K562 (cell line): ENCODE measurements at regions not wholly inside any gene's neighbourhood (a gene's known extent, or its start where the extent isn't known, plus 50 kb on each side); places are given as distances from the start of the nearest gene placed in this dataset.

ENCODE experiments used
- ATAC-seq: fragments of 200-7000 bp; cut with Tn5 transposase; 3 replicates; pipeline ENCODE4 v1.9.1; 2020; ENCODE audit warnings: moderate library complexity
- BruUV-seq: library from RNA; stranded (reverse); fragments of 400-500 nt; replicated peaks from 2 replicates; lab custom pipeline; 2021; lab: Mats Ljungman, UMichigan
- CTCF ChIA-PET: fragments of 300-600 bp; formaldehyde crosslinking; extraction: SDS; loops from one replicate; lab custom pipeline; 2021; ENCODE audit warnings: low intra/inter-chr PET ratio; lab: Yijun Ruan, JAX
- POLR2A ChIA-PET: fragments of 300-600, 350-650 bp; sonication (Branson Sonifier 250); formaldehyde crosslinking; extraction: SDS; loops from one replicate; lab custom pipeline; 2021; ENCODE audit warnings: antibody characterized with exemption, inconsistent platforms; lab: Yijun Ruan, JAX
- DNase-seq, 4 experiments: peaks; one replicate each; pipeline versions ENCODE4 v3.0.0 to v3.0.0-alpha.2; 2011 to 2018; ENCODE audit warnings: low spot score in 3 of 4, mixed read lengths in 3 of 4; ENCODE audit errors: extremely low read depth in 1 of 4
- FAIRE-seq: peaks from 2 replicates; lab custom pipeline; 2011; peaks lifted over from hg19 to GRCh38; lab: Jason Lieb, UNC
- H2AFZ ChIP-seq: 2 replicates; pipeline ENCODE4 v1.6.0; 2011; ENCODE audit warnings: low read depth, low read length, control low read depth, inconsistent platforms
- H3K27ac ChIP-seq: fragments of 200-600 bp; 3 replicates; pipeline ENCODE4 v1.8.0; 2011; ENCODE audit warnings: low read depth, mild to moderate bottlenecking, control low read depth, inconsistent platforms, low read length, moderate library complexity, mixed read lengths; ENCODE audit errors: extremely low read depth
- H3K27me3 ChIP-seq, 2 experiments: fragments of 300-600 bp in 1 of 2; 2 replicates in 1 of 2; 3 replicates in 1 of 2; pipeline versions ENCODE4 v1.6.0 to v1.8.0; 2011; ENCODE audit warnings: inconsistent platforms in 2 of 2, low read length in 2 of 2, mild to moderate bottlenecking in 1 of 2, mixed read lengths in 1 of 2, moderate library complexity in 1 of 2; ENCODE audit not compliant: control insufficient read depth in 2 of 2, insufficient read depth in 2 of 2
- H3K36me3 ChIP-seq: fragments of 300-600 bp; 3 replicates; pipeline ENCODE4 v1.8.0; 2011; ENCODE audit warnings: mild to moderate bottlenecking, low read length, inconsistent platforms; ENCODE audit not compliant: control insufficient read depth, insufficient read depth
- H3K4me1 ChIP-seq, 2 experiments: fragments of 200-600 bp in 1 of 2; replicated peaks in 1 of 2; 2 replicates in 1 of 2; 3 replicates in 1 of 2; pipeline versions ENCODE4 v1.5.1 to v1.8.0; 2011; ENCODE audit warnings: inconsistent platforms in 2 of 2, low read length in 2 of 2, mild to moderate bottlenecking in 1 of 2, mixed read lengths in 1 of 2, moderate library complexity in 1 of 2; ENCODE audit not compliant: control insufficient read depth in 2 of 2, insufficient read depth in 2 of 2
- H3K4me2 ChIP-seq: 2 replicates; pipeline ENCODE4 v1.6.1; 2011; ENCODE audit warnings: low read length, control low read depth, inconsistent platforms, mixed read lengths; ENCODE audit not compliant: insufficient read depth
- H3K4me3 ChIP-seq: fragments of 200-600 bp; sonication (generic), shearing (Covaris generic); 2 replicates; pipeline ENCODE4 v1.5.1; 2016; ENCODE audit warnings: control low read depth, inconsistent platforms
- H3K79me2 ChIP-seq: fragments of 200-600 bp; 3 replicates; pipeline ENCODE4 v1.8.0; 2011; ENCODE audit warnings: low read length, inconsistent platforms; ENCODE audit not compliant: control insufficient read depth, insufficient read depth
- H3K9ac ChIP-seq, 2 experiments: 2 replicates each; pipeline versions ENCODE4 v1.6.0 to v1.6.1; 2011; ENCODE audit warnings: low read depth in 2 of 2, low read length in 2 of 2, control low read depth in 1 of 2, inconsistent platforms in 1 of 2, mild to moderate bottlenecking in 1 of 2, mixed read lengths in 1 of 2; ENCODE audit not compliant: insufficient read depth in 1 of 2
- H3K9me1 ChIP-seq: one replicate; pipeline ENCODE4 v1.6.0; 2011; ENCODE audit warnings: inconsistent platforms, mild to moderate bottlenecking, low read length, moderate library complexity; ENCODE audit not compliant: control insufficient read depth, insufficient read depth
- H3K9me3 ChIP-seq: replicated peaks from 2 replicates; pipeline ENCODE4 v1.5.1; 2011; ENCODE audit warnings: low read depth, low read length, inconsistent platforms; ENCODE audit not compliant: control insufficient read depth, insufficient read depth
- H4K20me1 ChIP-seq: replicated peaks from 2 replicates; pipeline ENCODE4 v1.6.1; 2011; ENCODE audit warnings: low read length, inconsistent platforms, mixed read lengths; ENCODE audit not compliant: control insufficient read depth, insufficient read depth
- ASH1L ChIP-seq: fragments of 450-650 bp; IDR thresholded peaks from 2 replicates; pipeline ENCODE4 v1.6.1; 2018; ENCODE audit warnings: borderline replicate concordance, mild to moderate bottlenecking, low read depth; ENCODE audit not compliant: partially characterized antibody
- FOXK2 ChIP-seq, 2 experiments: fragments of 450-650 bp; IDR thresholded peaks in 1 of 2; conservative IDR thresholded peaks in 1 of 2; 2 replicates each; pipeline ENCODE4 v1.6.1; 2016; ENCODE audit warnings: low read depth in 2 of 2, mild to moderate bottlenecking in 1 of 2
- HDAC3 ChIP-seq: fragments of 450-650 bp; IDR thresholded peaks from 2 replicates; pipeline ENCODE4 v1.6.1; 2018; ENCODE audit warnings: borderline replicate concordance, mild to moderate bottlenecking, moderate library complexity; ENCODE audit not compliant: partially characterized antibody
- KHSRP ChIP-seq: fragments of 450-650 bp; IDR thresholded peaks from 2 replicates; pipeline ENCODE4 v1.6.1; 2017
- MEF2D ChIP-seq: conservative IDR thresholded peaks from 2 replicates; pipeline ENCODE4 v1.6.1; 2016; ENCODE audit warnings: low read depth, missing genetic modification characterization, missing compliant biosample characterization
- MTA1 ChIP-seq: fragments of 450-650 bp; IDR thresholded peaks from 2 replicates; pipeline ENCODE4 v1.6.1; 2017; ENCODE audit warnings: borderline replicate concordance
- NCOA1 ChIP-seq: fragments of 450-650 bp; IDR thresholded peaks from 2 replicates; pipeline ENCODE4 v1.6.1; 2016; ENCODE audit warnings: low read depth
- SLC30A9 ChIP-seq: fragments of 250-450 bp; sonication (Bioruptor Pico); IDR thresholded peaks from 2 replicates; pipeline ENCODE4 v1.8.0; 2022; ENCODE audit warnings: mild to moderate bottlenecking, moderate library complexity
- TAF15 ChIP-seq: fragments of 200-400 bp; formaldehyde crosslinking; IDR thresholded peaks from 2 replicates; pipeline ENCODE4 v1.6.1; 2017; ENCODE audit warnings: mild to moderate bottlenecking, low read depth, low read length, moderate library complexity
- THRAP3 ChIP-seq: fragments of 450-650 bp; IDR thresholded peaks from 2 replicates; pipeline ENCODE4 v1.6.1; 2016; ENCODE audit warnings: mild to moderate bottlenecking, inconsistent platforms, borderline replicate concordance
- ZFP1 ChIP-seq: fragments of 450-650 bp; formaldehyde crosslinking; IDR thresholded peaks from 2 replicates; pipeline ENCODE4 v1.4.0; 2020; ENCODE audit warnings: mild to moderate bottlenecking, mixed read lengths
- ZNF274 ChIP-seq: IDR thresholded peaks from 2 replicates; pipeline ENCODE4 v1.6.1; 2011; ENCODE audit warnings: low read depth, mild to moderate bottlenecking, low read length, moderate library complexity, borderline replicate concordance
- ZNF668 ChIP-seq: fragments of 250-450 bp; sonication (Bioruptor Pico); IDR thresholded peaks from 2 replicates; pipeline ENCODE4 v1.8.0; 2022; ENCODE audit warnings: mild to moderate bottlenecking, inconsistent platforms
- ZNF830 ChIP-seq: fragments of 250-450 bp; sonication (Bioruptor Pico); IDR thresholded peaks from 2 replicates; pipeline ENCODE4 v1.5.0; 2021; ENCODE audit warnings: mild to moderate bottlenecking
- WGBS: fragments of 100-300 bp; shearing (Covaris generic); methylation state at CpG from one replicate; pipeline ENCODE4 v1.1.6; 2016; ENCODE audit warnings: low coverage, mixed read lengths; ENCODE audit not compliant: insufficient coverage; ENCODE audit errors: missing lambda C conversion rate; 5-methylcytosine and 5-hydroxymethylcytosine counted together
- in situ Hi-C: fragments of 300-500 bp; cut with MboI; formaldehyde crosslinking; loops from 4 replicates; pipeline ENCODE4 v1.15.0; 2018; ENCODE audit warnings: inconsistent platforms, mixed read lengths
- intact Hi-C: fragments of 100-400 bp; cut with micrococcal nuclease; formaldehyde crosslinking; loops from 2 replicates; pipeline ENCODE4 v1.14.2; 2022
- TF ChIP-seq, protein P1 (sequence below): fragments of 450-650 bp; conservative IDR thresholded peaks from 2 replicates; pipeline ENCODE4 v1.6.1; 2016; ENCODE audit warnings: missing genetic modification characterization, low read depth, mild to moderate bottlenecking, missing compliant biosample characterization, moderate library complexity
- TF ChIP-seq, protein P2 (sequence below): fragments of 450-650 bp; formaldehyde crosslinking; IDR thresholded peaks from 2 replicates; pipeline ENCODE4 v1.4.0; 2020; ENCODE audit warnings: mild to moderate bottlenecking, moderate library complexity
- TF ChIP-seq, protein P3 (sequence below): fragments of 250-450 bp; sonication (Bioruptor Pico); IDR thresholded peaks from 2 replicates; pipeline ENCODE4 v1.5.0; 2022; ENCODE audit warnings: mild to moderate bottlenecking

DNA sequence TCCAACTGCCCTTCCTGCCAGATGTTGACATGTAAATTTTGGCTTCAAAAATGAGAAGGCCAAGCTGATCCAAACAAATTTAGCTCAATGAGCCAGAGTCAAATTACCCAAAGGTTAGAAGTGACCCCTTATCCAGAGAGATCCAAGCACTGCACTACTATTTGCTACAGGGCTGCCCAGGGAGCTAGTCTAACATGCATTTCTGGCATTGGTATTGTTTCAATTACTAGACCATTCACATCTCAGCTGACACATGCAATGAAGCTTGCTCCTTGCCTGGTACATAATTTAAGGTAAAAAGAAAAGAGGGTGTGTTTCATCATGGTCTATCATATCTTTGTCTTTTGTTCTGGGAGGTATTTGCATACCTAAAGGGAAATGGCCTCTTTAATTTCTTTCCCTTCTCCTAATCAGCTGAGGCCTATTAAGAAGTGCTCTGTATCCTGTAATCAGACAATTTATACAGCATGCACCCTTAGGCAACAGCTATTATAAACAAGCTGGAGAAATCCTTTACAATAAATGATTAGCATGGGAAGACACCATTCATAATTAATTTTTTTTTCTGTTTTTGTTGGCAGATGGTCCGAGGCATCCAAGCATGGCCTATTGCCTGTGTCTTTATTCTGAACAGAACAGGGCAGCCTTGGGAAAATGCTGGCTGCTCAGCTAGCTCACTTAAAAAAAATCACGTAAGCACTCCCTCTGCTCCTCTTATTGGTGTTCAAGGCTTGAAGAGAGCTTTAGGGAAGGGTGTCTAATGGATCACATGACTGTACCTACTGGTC lies 161.5 kb upstream of the SALL1 start:
- TF ChIP-seq, protein P1, sequence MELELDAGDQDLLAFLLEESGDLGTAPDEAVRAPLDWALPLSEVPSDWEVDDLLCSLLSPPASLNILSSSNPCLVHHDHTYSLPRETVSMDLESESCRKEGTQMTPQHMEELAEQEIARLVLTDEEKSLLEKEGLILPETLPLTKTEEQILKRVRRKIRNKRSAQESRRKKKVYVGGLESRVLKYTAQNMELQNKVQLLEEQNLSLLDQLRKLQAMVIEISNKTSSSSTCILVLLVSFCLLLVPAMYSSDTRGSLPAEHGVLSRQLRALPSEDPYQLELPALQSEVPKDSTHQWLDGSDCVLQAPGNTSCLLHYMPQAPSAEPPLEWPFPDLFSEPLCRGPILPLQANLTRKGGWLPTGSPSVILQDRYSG (tag): no peak
- TF ChIP-seq, protein P2, sequence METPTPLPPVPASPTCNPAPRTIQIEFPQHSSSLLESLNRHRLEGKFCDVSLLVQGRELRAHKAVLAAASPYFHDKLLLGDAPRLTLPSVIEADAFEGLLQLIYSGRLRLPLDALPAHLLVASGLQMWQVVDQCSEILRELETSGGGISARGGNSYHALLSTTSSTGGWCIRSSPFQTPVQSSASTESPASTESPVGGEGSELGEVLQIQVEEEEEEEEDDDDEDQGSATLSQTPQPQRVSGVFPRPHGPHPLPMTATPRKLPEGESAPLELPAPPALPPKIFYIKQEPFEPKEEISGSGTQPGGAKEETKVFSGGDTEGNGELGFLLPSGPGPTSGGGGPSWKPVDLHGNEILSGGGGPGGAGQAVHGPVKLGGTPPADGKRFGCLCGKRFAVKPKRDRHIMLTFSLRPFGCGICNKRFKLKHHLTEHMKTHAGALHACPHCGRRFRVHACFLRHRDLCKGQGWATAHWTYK (CRISPR knock-in tag): no peak
- TF ChIP-seq ZNF274 (no peak), ASH1L (no peak), NCOA1 (no peak), THRAP3 (no peak), SLC30A9 (CRISPR knock-in tag) (no peak), TAF15 (no peak), ZNF830 (CRISPR knock-in tag) (no peak), ZFP1 (CRISPR knock-in tag) (no peak), KHSRP (no peak), FOXK2 (conservative IDR thresholded peaks at IDR 0.05 in 1 of 2, IDR thresholded peaks at IDR 0.05 in 1 of 2; ENCODE audit: low read depth in 2 of 2) (no peak), HDAC3 (no peak), MTA1 (no peak), ZNF668 (no peak), MEF2D (tag) (no peak)
- TF ChIP-seq, protein P3, sequence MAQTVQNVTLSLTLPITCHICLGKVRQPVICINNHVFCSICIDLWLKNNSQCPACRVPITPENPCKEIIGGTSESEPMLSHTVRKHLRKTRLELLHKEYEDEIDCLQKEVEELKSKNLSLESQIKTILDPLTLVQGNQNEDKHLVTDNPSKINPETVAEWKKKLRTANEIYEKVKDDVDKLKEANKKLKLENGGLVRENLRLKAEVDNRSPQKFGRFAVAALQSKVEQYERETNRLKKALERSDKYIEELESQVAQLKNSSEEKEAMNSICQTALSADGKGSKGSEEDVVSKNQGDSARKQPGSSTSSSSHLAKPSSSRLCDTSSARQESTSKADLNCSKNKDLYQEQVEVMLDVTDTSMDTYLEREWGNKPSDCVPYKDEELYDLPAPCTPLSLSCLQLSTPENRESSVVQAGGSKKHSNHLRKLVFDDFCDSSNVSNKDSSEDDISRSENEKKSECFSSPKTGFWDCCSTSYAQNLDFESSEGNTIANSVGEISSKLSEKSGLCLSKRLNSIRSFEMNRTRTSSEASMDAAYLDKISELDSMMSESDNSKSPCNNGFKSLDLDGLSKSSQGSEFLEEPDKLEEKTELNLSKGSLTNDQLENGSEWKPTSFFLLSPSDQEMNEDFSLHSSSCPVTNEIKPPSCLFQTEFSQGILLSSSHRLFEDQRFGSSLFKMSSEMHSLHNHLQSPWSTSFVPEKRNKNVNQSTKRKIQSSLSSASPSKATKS (CRISPR knock-in tag): no peak
- WGBS: 0% methylated on average over 2 of the region's 2 CpGs
- no peaks in the 10 kb centered on the region for H3K4me1 ChIP-seq
- H2AFZ ChIP-seq: no peak overlapping the region
- in situ Hi-C loops (no loop called here), intact Hi-C loops (no loop called here)
- no peaks in the 10 kb centered on the region for H3K9me3 ChIP-seq
- no peak for ATAC-seq
- no peak overlapping the region for H3K27ac ChIP-seq
- H3K9ac ChIP-seq: no peak overlapping the region
- BruUV-seq: no TSS peak
- no peaks in the 10 kb centered on the region for H3K79me2 ChIP-seq
- no peaks in the 10 kb centered on the region for H3K27me3 ChIP-seq
- ChIA-PET CTCF (no interaction called here), POLR2A (no interaction called here)
- no peak for DNase-seq
- no peaks in the 10 kb centered on the region for H3K9me1 ChIP-seq
- H3K36me3 ChIP-seq: no peaks in the 10 kb centered on the region
- H4K20me1 ChIP-seq: no peaks in the 10 kb centered on the region
- no peak overlapping the region for H3K4me3 ChIP-seq
- H3K4me2 ChIP-seq: no peak overlapping the region
- no peak for FAIRE-seq
